Sigmoid colon (tissue), 6 donors: ENCODE measurements at regions not wholly inside any gene's neighbourhood (a gene's known extent, or its start where the extent isn't known, plus 50 kb on each side); places are given as distances from the start of the nearest gene placed in this dataset.

Source experiments
- DNase-seq: peaks from one replicate; pipeline ENCODE4 v3.0.0-alpha.2; 2019
- H3K27ac ChIP-seq, 4 donors: fragments of 200-600 bp; sonication (generic); one replicate each; pipeline ENCODE4 v1.5.1; 2016 to 2019; ENCODE audit warnings: mild to moderate bottlenecking in 1 of 4
- H3K27me3 ChIP-seq, 3 donors: fragments of 200-600 bp; sonication (generic); one replicate each; pipeline ENCODE4 v1.5.1; 2019; ENCODE audit warnings: mild to moderate bottlenecking in 1 of 3
- H3K36me3 ChIP-seq, 4 donors: fragments of 200-600 bp; sonication (generic); one replicate each; pipeline ENCODE4 v1.5.1; 2016 to 2019
- H3K4me1 ChIP-seq, 4 donors: fragments of 200-600 bp; sonication (generic); one replicate each; pipeline ENCODE4 v1.5.1; 2017 to 2019
- H3K4me3 ChIP-seq, 4 donors: fragments of 200-600 bp; sonication (generic); one replicate each; pipeline ENCODE4 v1.5.1; 2017 to 2019; ENCODE audit warnings: mild to moderate bottlenecking in 2 of 4, moderate library complexity in 1 of 4
- H3K9me3 ChIP-seq, 4 donors: fragments of 200-600 bp in 3 of 4; sonication (generic) in 3 of 4; one replicate each; pipeline versions ENCODE4 v1.5.1 to v1.6.1; 2013 to 2019
- CTCF ChIP-seq, 4 experiments: fragments of 450-650 bp in 3 of 4; fragments of 200-600 bp in 1 of 4; IDR thresholded peaks; one replicate each; pipeline ENCODE4 v1.5.1; 2016 to 2019; ENCODE audit warnings: antibody characterized with exemption in 4 of 4, mild to moderate bottlenecking in 3 of 4, moderate library complexity in 2 of 4
- EP300 ChIP-seq, 4 donors: sonication (generic); formaldehyde crosslinking; IDR thresholded peaks; one replicate each; pipeline ENCODE4 v1.6.1; 2017; ENCODE audit warnings: antibody characterized with exemption in 4 of 4
- POLR2A ChIP-seq, 2 donors: fragments of 450-650 bp; IDR thresholded peaks; one replicate each; pipeline ENCODE4 v1.6.1; 2016; ENCODE audit warnings: antibody characterized with exemption in 2 of 2, mild to moderate bottlenecking in 2 of 2, moderate library complexity in 2 of 2
- POLR2AphosphoS5 ChIP-seq, 4 donors: sonication (generic); formaldehyde crosslinking; IDR thresholded peaks; one replicate each; pipeline ENCODE4 v1.6.1; 2017; ENCODE audit warnings: antibody characterized with exemption in 4 of 4
- WGBS, 2 donors: extraction: QIAGEN DNeasy Blood & Tissue Kit; methylation state at CpG; one replicate each; pipeline ENCODE4 v1.1.7; 2013; 5-methylcytosine and 5-hydroxymethylcytosine counted together
- intact Hi-C: fragments of 100-400 bp; cut with DNase I; formaldehyde crosslinking; loops from one replicate; pipeline ENCODE4 v1.15.1; 2023
- donor health status: healthy with polysubstance abuse.
- donor health status: healthy.

- H3K27ac ChIP-seq = no peak overlapping the region
- H3K27me3 ChIP-seq = no peaks in the 10 kb centered on the region
- no peak overlapping the region for H3K4me3 ChIP-seq
- TF ChIP-seq POLR2A (IDR thresholded peaks at IDR 0.05) = no peak
- TF ChIP-seq CTCF (IDR thresholded peaks at IDR 0.05) = no peak
- no peak for TF ChIP-seq EP300 (IDR thresholded peaks at IDR 0.05)
- TF ChIP-seq POLR2AphosphoS5 (IDR thresholded peaks at IDR 0.05) = no peak
- 56 to 64% methylated on average over 2 of the region's 2 CpGs for WGBS, 2 donors
- H3K4me1 ChIP-seq = no peaks in the 10 kb centered on the region
- no peaks in the 10 kb centered on the region for H3K36me3 ChIP-seq
- intact Hi-C loops = no loop called here
- DNase-seq = no peak
- H3K9me3 ChIP-seq = no peaks in the 10 kb centered on the region
Measured at GRCh38 chr2:191543708-191544107, 134.2 kb upstream of the NABP1 start.

- DNase-seq = no peak
- H3K36me3 ChIP-seq = no peaks in the 10 kb centered on the region
- no peak overlapping the region for H3K4me3 ChIP-seq
- H3K9me3 ChIP-seq = no peaks in the 10 kb centered on the region
- H3K4me1 ChIP-seq = no peaks in the 10 kb centered on the region
- intact Hi-C loops = no loop called here
- TF ChIP-seq EP300 (IDR thresholded peaks at IDR 0.05) = no peak
- TF ChIP-seq POLR2A (IDR thresholded peaks at IDR 0.05) = no peak
- TF ChIP-seq CTCF (IDR thresholded peaks at IDR 0.05) = no peak
- no peak for TF ChIP-seq POLR2AphosphoS5 (IDR thresholded peaks at IDR 0.05)
- no peak overlapping the region for H3K27ac ChIP-seq
- no peaks in the 10 kb centered on the region for H3K27me3 ChIP-seq
Measured at GRCh38 chr2:191544461-191545062, 133.4 kb upstream of the NABP1 start.

DNA sequence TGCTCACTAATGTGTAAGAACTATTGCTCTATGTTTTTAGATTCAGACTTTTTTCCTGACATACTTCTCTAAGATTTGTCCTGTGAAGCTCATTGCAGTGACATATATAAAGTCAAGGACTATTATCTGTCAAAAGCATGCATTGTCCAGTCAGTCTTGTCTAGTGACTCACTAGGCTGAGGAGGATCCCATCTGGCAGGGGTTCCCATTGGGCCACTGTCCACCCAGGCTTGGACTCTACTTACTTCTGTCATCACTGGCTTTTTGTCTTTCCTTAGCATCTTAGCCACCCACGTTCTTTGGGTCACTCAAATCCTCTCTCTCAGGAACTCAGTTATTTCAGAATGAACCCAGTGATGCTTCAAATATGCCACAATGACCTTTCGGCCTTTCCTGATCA lies 132.6 kb upstream of the NABP1 start:
- intact Hi-C loops = no loop called here
- Histone ChIP-seq H3K36me3 (no peaks in the 10 kb centered on the region), H3K4me1 (no peaks in the 10 kb centered on the region), H3K27ac (no peak overlapping the region), H3K9me3 (no peaks in the 10 kb centered on the region), H3K27me3 (no peaks in the 10 kb centered on the region), H3K4me3 (no peak overlapping the region)
- WGBS, 2 donors = 90 to 91% methylated on average over 2 of the region's 2 CpGs
- TF ChIP-seq POLR2AphosphoS5 (IDR thresholded peaks at IDR 0.05) (no peak), POLR2A (IDR thresholded peaks at IDR 0.05) (no peak), CTCF (IDR thresholded peaks at IDR 0.05) (no peak), EP300 (IDR thresholded peaks at IDR 0.05) (no peak)
- no peak for DNase-seq

GRCh38 chr2:191552066-191552465 lies 125.9 kb upstream of the NABP1 start:
- H3K9me3 ChIP-seq = no peaks in the 10 kb centered on the region
- peaks cover 0 to 5% (median 0%) of the 10 kb centered on the region in 4 donors for H3K4me1 ChIP-seq
- no peak for TF ChIP-seq CTCF (IDR thresholded peaks at IDR 0.05)
- no peak for TF ChIP-seq POLR2A (IDR thresholded peaks at IDR 0.05)
- TF ChIP-seq EP300 (IDR thresholded peaks at IDR 0.05) = no peak
- no peak for TF ChIP-seq POLR2AphosphoS5 (IDR thresholded peaks at IDR 0.05)
- intact Hi-C loops = no loop called here
- H3K4me3 ChIP-seq = no peak overlapping the region
- 17 to 59% methylated on average over 6 of the region's 6 CpGs for WGBS, 2 donors
- H3K27me3 ChIP-seq = no peaks in the 10 kb centered on the region
- H3K36me3 ChIP-seq = no peaks in the 10 kb centered on the region
- no peak overlapping the region for H3K27ac ChIP-seq
- no peak for DNase-seq

DNA sequence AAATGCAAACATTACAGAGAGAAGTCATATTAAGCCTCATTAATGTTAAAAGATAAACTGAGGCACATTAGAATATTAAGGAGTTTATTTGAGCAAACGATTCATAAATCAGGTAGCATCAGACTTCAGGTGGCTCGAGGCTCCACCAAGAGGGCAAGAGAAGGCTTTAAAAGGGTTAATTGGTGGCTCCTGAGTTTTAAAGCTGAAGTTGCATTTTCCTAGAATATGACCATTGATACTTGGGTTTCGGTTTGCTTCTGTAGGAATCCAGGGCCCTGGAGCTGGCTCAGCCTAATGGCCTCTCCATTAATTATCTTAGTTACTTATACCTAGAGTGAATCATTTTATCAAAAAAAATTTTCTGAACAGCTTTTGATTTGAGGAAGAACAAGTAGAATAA lies 123.7 kb upstream of the NABP1 start:
- H3K9me3 ChIP-seq = no peaks in the 10 kb centered on the region
- intact Hi-C loops = loop anchor here (2.0 kb wide), 1 partner anchor 137 kb away; no protein-coding TSS in a partner anchor
- no peak for DNase-seq
- peaks cover 0 to 5% (median 0%) of the 10 kb centered on the region in 4 donors for H3K4me1 ChIP-seq
- no peak overlapping the region for H3K4me3 ChIP-seq
- TF ChIP-seq POLR2A (IDR thresholded peaks at IDR 0.05) (no peak), POLR2AphosphoS5 (IDR thresholded peaks at IDR 0.05) (no peak), EP300 (IDR thresholded peaks at IDR 0.05) (no peak), CTCF (IDR thresholded peaks at IDR 0.05) (no peak)
- no peaks in the 10 kb centered on the region for H3K27me3 ChIP-seq
- 82 to 87% methylated on average over 3 of the region's 3 CpGs for WGBS, 2 donors
- H3K27ac ChIP-seq = no peak overlapping the region
- H3K36me3 ChIP-seq = no peaks in the 10 kb centered on the region
